ENCODE measurements at regions not wholly inside any gene's neighbourhood (a gene's known extent, or its start where the extent isn't known, plus 50 kb on each side); places are given as distances from the start of the nearest gene placed in this dataset.

DNA sequence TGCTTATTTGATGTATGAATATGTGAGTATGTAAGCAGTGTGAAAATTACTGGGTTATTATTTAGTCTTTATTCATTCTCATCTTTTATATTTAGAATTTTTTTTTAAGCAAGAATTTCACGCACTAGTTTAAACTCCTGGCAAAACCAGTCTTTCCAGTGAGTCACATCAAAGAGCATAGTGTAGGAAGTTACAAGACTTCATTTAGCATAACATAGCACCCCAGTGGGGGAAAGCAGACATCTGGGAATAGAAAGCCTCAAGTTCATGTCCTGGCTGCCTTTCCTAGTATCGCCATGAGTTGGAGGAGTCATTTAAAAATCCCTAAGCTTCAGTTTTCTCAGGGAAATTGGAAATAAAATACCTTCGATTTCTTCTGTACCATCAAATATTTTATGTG is 408.3 kb downstream of the NUP35 start:
- TF ChIP-seq POLR2A (IDR thresholded peaks at IDR 0.05; ENCODE audit: low read depth, low read length), result no peak
- no peak for TF ChIP-seq POLR2AphosphoS5 (IDR thresholded peaks at IDR 0.05; ENCODE audit: low read depth, low read length)
- TF ChIP-seq TAF1 (IDR thresholded peaks at IDR 0.05; ENCODE audit: borderline replicate concordance, low read depth, low read length), result no peak
